ENCODE measurements at regions not wholly inside any gene's neighbourhood (a gene's known extent, or its start where the extent isn't known, plus 50 kb on each side); places are given as distances from the start of the nearest gene placed in this dataset.

DNA sequence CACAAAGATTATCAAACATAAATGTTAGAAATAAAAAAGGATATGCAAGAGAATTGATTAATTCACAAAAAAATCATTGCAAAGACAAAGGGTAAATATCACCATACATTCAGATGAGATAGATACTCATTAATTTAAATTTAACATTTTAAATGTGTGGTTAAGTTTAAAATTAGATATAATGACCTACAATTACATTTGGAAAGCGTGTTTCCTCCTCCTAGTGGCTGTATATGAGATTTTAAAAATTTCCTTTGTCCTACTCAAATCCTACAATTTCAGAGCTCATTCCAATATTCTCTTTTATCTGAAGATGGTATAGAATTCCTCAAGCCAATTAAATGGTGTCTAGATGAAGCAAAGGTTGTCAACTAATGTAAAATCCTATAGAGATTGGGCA lies 169.2 kb upstream of the CDH8 start:
- DNase-seq, result no peak
- intact Hi-C loops (cut with micrococcal nuclease), result no loop called here
- CTCF ChIA-PET, result no interaction called here
- Mint-ChIP-seq H3K36me3 (ENCODE audit: low read depth) (no peaks in the 10 kb centered on the region), H3K9me3 (peaks cover 7% of the 10 kb centered on the region), H3K4me3 (no peak overlapping the region), H3K4me1 (ENCODE audit: low read depth) (no peaks in the 10 kb centered on the region), H3K27ac (no peak overlapping the region), H3K27me3 (ENCODE audit: low read depth) (no peaks in the 10 kb centered on the region)

DNA sequence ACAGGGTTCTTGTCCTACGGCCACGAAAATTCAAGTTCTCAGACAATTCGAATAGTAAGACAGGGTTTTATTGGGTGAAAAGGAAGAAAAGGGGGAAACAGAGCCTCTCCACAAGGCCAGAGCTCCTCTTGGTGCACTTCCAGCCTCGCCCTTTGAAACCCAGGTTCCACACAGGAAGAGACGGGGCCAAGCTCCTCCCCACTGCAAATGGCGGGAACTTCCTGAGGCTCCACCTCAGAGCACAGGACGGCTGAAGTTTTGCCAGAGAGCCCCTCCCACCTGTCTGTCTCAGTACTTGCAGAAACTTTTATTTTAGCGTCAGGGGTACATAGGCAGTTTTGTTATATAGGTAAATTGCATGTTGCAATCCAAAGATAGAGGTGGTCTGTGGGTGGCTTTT lies 165.7 kb upstream of the CDH8 start:
- Mint-ChIP-seq H3K4me3 (no peak overlapping the region), H3K9me3 (peaks cover 2% of the 10 kb centered on the region), H3K27ac (no peak overlapping the region), H3K27me3 (ENCODE audit: low read depth) (no peaks in the 10 kb centered on the region), H3K36me3 (ENCODE audit: low read depth) (no peaks in the 10 kb centered on the region), H3K4me1 (ENCODE audit: low read depth) (no peaks in the 10 kb centered on the region)
- intact Hi-C loops (cut with micrococcal nuclease), result no loop called here
- DNase-seq, result no peak
- CTCF ChIA-PET, result no interaction called here

- Mint-ChIP-seq H3K9me3 (peaks cover 7% of the 10 kb centered on the region), H3K27ac (no peak overlapping the region), H3K36me3 (ENCODE audit: low read depth) (no peaks in the 10 kb centered on the region), H3K4me1 (ENCODE audit: low read depth) (no peaks in the 10 kb centered on the region), H3K27me3 (ENCODE audit: low read depth) (no peaks in the 10 kb centered on the region), H3K4me3 (no peak overlapping the region)
- CTCF ChIA-PET, result no interaction called here
- DNase-seq, result no peak
- intact Hi-C loops (cut with micrococcal nuclease), result no loop called here
Measured at GRCh38 chr16:62194828-62195227, 158.6 kb upstream of the CDH8 start.

GRCh38 chr16:62190426-62190825 lies 154.2 kb upstream of the CDH8 start:
- CTCF ChIA-PET, result interaction anchor here (0.9 kb wide), 1 partner anchor 69 kb away, joined by 3 read pairs; no protein-coding TSS in a partner anchor
- no peaks in the 10 kb centered on the region for H3K27me3 Mint-ChIP-seq (ENCODE audit: low read depth)
- H3K9me3 Mint-ChIP-seq, result peaks cover 10% of the 10 kb centered on the region
- intact Hi-C loops (cut with micrococcal nuclease), result no loop called here
- H3K4me3 Mint-ChIP-seq, result no peak overlapping the region
- H3K27ac Mint-ChIP-seq, result no peak overlapping the region
- no peaks in the 10 kb centered on the region for H3K36me3 Mint-ChIP-seq (ENCODE audit: low read depth)
- no peak for DNase-seq
- H3K4me1 Mint-ChIP-seq (ENCODE audit: low read depth), result no peaks in the 10 kb centered on the region

DNA sequence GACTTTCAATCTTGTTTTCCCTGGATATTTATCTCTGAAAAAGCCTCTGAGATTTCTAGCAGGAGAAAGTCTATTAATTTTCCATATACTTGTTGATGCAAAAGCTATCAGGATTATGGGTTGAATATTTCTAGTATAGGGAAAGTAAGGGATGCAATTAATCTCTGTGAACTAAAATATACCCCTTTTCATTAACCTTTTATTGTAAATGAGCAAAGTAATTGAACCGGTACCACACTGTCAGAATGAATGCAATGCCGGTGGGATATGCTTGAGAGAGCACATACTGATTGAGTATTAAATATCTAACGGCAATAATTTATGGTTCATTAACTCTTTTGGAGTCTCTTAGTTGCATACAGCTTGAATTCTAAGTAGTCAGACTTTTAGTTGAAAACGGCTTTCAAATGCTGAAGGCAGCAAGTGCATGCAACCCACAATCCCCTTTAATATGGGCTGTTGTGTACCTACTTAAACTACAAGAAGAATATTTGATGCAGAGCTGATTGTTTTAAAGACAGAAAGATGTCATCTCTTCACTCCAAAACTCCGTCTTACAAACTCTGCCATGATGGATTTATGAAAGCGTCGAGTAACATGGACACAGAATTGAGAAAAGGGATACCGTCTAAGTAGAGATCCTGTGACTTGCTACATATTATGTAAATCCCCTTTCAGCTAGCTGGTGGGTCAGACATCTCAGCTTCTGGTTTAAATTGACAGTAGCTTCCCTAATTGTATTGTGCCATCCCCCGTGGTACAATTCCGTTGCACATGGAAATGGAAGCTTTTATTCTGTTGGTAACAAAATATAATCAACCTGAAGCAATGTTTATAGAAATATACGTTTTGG lies 141.3 kb upstream of the CDH8 start:
- Mint-ChIP-seq H3K27me3 (ENCODE audit: low read depth) (no peaks in the 10 kb centered on the region), H3K9me3 (peaks cover 11% of the 10 kb centered on the region), H3K4me1 (ENCODE audit: low read depth) (no peaks in the 10 kb centered on the region), H3K4me3 (no peak overlapping the region), H3K36me3 (ENCODE audit: low read depth) (no peaks in the 10 kb centered on the region), H3K27ac (no peak overlapping the region)
- DNase-seq, result no peak
- CTCF ChIA-PET, result no interaction called here
- intact Hi-C loops (cut with micrococcal nuclease), result no loop called here

DNA sequence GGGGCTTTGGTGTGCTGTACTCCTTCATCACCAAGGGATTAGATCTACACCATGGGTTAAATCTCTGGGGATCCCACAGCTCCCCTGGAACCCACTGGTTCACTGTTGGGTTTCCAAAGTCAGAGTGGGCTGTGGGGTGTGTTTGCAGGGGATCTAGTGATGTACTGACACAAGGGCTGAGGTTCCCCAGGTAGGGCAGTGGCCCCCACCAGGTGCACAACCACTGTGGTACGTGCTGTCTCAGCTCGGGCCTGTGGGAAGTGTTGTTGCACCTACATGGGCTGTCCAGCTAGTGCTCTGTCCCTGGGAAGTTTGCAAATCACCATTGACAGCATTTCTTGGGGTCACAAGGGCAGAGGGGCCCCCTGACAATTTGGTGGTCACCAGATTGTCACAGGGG lies 134.4 kb upstream of the CDH8 start:
- H3K4me1 Mint-ChIP-seq (ENCODE audit: low read depth), result no peaks in the 10 kb centered on the region
- CTCF ChIA-PET, result no interaction called here
- intact Hi-C loops (cut with micrococcal nuclease), result no loop called here
- DNase-seq, result no peak
- peaks cover 7% of the 10 kb centered on the region for H3K9me3 Mint-ChIP-seq
- no peak overlapping the region for H3K4me3 Mint-ChIP-seq
- H3K27me3 Mint-ChIP-seq (ENCODE audit: low read depth), result no peaks in the 10 kb centered on the region
- no peak overlapping the region for H3K27ac Mint-ChIP-seq
- H3K36me3 Mint-ChIP-seq (ENCODE audit: low read depth), result no peaks in the 10 kb centered on the region

DNA sequence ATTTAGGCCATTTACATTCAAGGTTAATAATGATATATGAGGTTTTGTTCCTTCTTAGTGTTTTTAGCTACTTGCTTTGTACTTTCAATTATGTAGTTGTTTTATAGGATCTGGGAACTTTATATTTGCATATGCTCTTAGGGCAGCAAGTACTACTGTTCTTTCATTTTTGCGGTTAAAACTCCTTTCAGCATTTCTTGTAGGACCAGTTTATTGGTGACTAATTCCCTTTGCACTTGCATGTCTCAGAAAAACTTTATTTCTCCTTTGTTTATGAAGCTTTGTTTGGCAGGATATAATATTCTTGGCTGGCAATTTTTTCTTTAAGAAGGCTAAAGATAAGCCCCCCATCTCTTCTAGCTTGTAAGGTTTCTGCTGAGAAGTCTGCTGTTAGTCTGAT lies 131.3 kb upstream of the CDH8 start:
- intact Hi-C loops (cut with micrococcal nuclease), result no loop called here
- peaks cover 10% of the 10 kb centered on the region for H3K9me3 Mint-ChIP-seq
- DNase-seq, result no peak

GRCh38 chr16:62157544-62157943 lies 121.3 kb upstream of the CDH8 start:
- H3K4me3 Mint-ChIP-seq, result no peak overlapping the region
- no peak overlapping the region for H3K27ac Mint-ChIP-seq
- CTCF ChIA-PET, result no interaction called here
- DNase-seq, result no peak
- H3K9me3 Mint-ChIP-seq, result peaks cover 5% of the 10 kb centered on the region
- H3K4me1 Mint-ChIP-seq (ENCODE audit: low read depth), result no peaks in the 10 kb centered on the region
- H3K36me3 Mint-ChIP-seq (ENCODE audit: low read depth), result no peaks in the 10 kb centered on the region
- no peaks in the 10 kb centered on the region for H3K27me3 Mint-ChIP-seq (ENCODE audit: low read depth)
- intact Hi-C loops (cut with micrococcal nuclease), result no loop called here

More for the DNA sequence above, 131.3 kb upstream of the CDH8 start:
- CTCF ChIA-PET, result no interaction called here
- no peak overlapping the region for H3K27ac Mint-ChIP-seq
- H3K4me3 Mint-ChIP-seq, result no peak overlapping the region
- H3K27me3 Mint-ChIP-seq (ENCODE audit: low read depth), result no peaks in the 10 kb centered on the region
- H3K4me1 Mint-ChIP-seq (ENCODE audit: low read depth), result no peaks in the 10 kb centered on the region
- H3K36me3 Mint-ChIP-seq (ENCODE audit: low read depth), result no peaks in the 10 kb centered on the region

DNA sequence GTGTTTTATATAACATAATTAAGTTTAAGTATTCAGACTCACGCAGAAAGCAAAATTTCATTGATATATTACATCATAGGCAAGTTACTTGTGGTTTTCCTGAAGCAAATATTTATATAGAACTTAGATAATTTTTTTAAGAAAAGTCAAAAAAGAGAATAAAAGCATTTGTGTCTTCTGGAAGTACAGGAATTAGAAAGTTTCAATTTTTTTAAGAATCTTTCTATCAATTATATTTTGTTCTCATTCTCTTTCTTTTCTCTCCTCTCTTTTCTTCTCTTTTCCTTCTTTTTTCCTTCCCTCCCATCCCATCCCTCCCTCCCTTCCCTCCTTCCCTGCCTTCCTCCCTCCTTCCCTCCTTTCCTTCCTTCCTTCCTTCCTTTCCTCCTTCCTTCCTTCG lies 120.7 kb upstream of the CDH8 start:
- H3K9me3 Mint-ChIP-seq, result peaks cover 10% of the 10 kb centered on the region
- H3K4me1 Mint-ChIP-seq (ENCODE audit: low read depth), result no peaks in the 10 kb centered on the region
- no peak overlapping the region for H3K27ac Mint-ChIP-seq
- CTCF ChIA-PET, result no interaction called here
- intact Hi-C loops (cut with micrococcal nuclease), result no loop called here
- DNase-seq, result no peak
- no peak overlapping the region for H3K4me3 Mint-ChIP-seq
- H3K27me3 Mint-ChIP-seq (ENCODE audit: low read depth), result no peaks in the 10 kb centered on the region
- no peaks in the 10 kb centered on the region for H3K36me3 Mint-ChIP-seq (ENCODE audit: low read depth)

DNA sequence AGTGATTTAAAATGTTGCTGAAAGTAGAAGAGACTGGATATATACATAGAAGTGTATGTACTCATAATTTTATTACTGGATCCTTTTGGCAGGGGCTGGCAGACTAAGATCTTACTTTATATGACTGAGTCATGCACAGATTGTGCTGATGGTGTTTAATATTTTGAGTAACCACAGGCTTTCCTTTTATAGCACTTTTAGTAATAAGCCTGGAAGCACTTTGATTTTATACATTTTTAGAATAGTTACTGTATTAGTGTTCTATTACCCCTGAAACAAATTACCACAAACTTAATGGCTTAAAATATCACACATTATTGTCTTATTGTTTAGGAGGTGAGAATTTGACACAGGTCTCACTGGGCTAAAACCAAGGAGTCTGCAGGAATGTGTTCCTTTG lies 113.4 kb upstream of the CDH8 start:
- no peak overlapping the region for H3K27ac Mint-ChIP-seq
- H3K4me1 Mint-ChIP-seq (ENCODE audit: low read depth), result no peaks in the 10 kb centered on the region
- no peak for DNase-seq
- CTCF ChIA-PET, result no interaction called here
- no peak overlapping the region for H3K4me3 Mint-ChIP-seq
- no peaks in the 10 kb centered on the region for H3K27me3 Mint-ChIP-seq (ENCODE audit: low read depth)
- intact Hi-C loops (cut with micrococcal nuclease), result no loop called here
- no peaks in the 10 kb centered on the region for H3K36me3 Mint-ChIP-seq (ENCODE audit: low read depth)
- H3K9me3 Mint-ChIP-seq, result peaks cover 18% of the 10 kb centered on the region

DNA sequence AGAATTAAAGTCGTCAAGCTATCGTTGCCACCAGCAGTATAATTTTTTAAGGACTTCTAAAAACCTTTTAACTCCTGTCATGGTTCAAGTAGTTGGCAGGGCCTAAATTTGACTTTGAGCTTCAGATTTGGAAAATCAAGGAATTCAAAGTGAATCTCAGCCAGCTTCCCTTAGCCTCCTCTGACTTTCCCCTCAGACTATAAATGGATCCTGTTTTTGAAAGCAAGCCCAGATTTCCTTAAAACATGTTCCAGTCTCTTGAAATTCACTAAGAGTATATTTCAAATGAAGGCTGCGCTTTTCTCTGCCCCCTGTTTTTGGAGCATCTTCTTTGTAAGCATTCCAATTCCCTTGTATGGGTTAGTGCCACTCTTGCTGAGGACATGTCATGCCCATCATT lies 101.8 kb upstream of the CDH8 start:
- H3K27ac Mint-ChIP-seq, result no peak overlapping the region
- DNase-seq, result no peak
- H3K4me3 Mint-ChIP-seq, result no peak overlapping the region
- intact Hi-C loops (cut with micrococcal nuclease), result no loop called here
- no peaks in the 10 kb centered on the region for H3K4me1 Mint-ChIP-seq (ENCODE audit: low read depth)
- CTCF ChIA-PET, result no interaction called here
- peaks cover 16% of the 10 kb centered on the region for H3K9me3 Mint-ChIP-seq
- no peaks in the 10 kb centered on the region for H3K36me3 Mint-ChIP-seq (ENCODE audit: low read depth)
- H3K27me3 Mint-ChIP-seq (ENCODE audit: low read depth), result no peaks in the 10 kb centered on the region

DNA sequence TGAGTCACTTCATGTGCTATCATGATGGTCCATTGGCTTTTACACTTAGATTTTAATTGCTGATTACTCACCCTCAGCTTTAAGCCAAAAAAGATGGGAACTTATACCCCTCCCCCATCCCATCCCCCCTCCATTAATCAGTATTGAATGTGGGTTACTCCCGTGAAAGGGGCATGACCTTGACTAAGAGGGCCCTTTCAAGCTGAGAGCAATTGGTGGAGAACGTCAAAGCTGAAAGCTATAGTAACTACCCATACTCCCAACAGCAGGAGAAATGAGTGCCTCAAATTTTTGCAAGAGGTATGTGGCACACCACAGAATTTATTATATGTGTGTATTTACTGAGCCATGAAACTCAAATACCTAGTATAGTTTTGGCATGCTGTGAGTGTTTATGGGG lies 99.7 kb upstream of the CDH8 start:
- H3K36me3 Mint-ChIP-seq (ENCODE audit: low read depth), result peaks cover 2% of the 10 kb centered on the region
- intact Hi-C loops (cut with micrococcal nuclease), result no loop called here
- CTCF ChIA-PET, result no interaction called here
- no peak overlapping the region for H3K4me3 Mint-ChIP-seq
- H3K9me3 Mint-ChIP-seq, result peaks cover 23% of the 10 kb centered on the region
- H3K27me3 Mint-ChIP-seq (ENCODE audit: low read depth), result peaks cover 3% of the 10 kb centered on the region
- no peak for DNase-seq
- H3K27ac Mint-ChIP-seq, result no peak overlapping the region
- no peaks in the 10 kb centered on the region for H3K4me1 Mint-ChIP-seq (ENCODE audit: low read depth)

DNA sequence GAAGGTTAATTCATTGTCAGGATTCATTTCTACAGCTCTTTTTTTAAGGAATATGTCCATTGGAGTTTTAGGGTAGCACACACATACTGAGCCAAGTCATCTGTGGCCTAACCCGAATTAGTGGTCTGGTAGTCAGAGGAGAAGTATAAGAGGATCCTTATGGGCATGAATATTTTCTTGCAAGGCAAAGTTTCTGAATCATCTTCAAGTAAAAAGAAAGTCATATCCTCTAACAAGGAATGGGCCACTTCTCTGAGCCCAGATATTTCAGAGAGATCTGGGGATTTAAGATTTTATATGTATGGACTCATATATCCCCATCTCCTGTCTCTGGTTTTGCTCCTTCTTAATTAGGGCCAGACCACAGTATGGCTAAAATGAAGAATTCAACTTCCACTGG lies 99.2 kb upstream of the CDH8 start:
- DNase-seq, result no peak
- H3K36me3 Mint-ChIP-seq (ENCODE audit: low read depth), result peaks cover 2% of the 10 kb centered on the region
- peaks cover 3% of the 10 kb centered on the region for H3K27me3 Mint-ChIP-seq (ENCODE audit: low read depth)
- CTCF ChIA-PET, result no interaction called here
- no peaks in the 10 kb centered on the region for H3K4me1 Mint-ChIP-seq (ENCODE audit: low read depth)
- no peak overlapping the region for H3K4me3 Mint-ChIP-seq
- intact Hi-C loops (cut with micrococcal nuclease), result no loop called here
- H3K9me3 Mint-ChIP-seq, result peaks cover 23% of the 10 kb centered on the region
- H3K27ac Mint-ChIP-seq, result no peak overlapping the region
